HG02759 (cell line): ENCODE measurements at regions not wholly inside any gene's neighbourhood (a gene's known extent, or its start where the extent isn't known, plus 50 kb on each side); places are given as distances from the start of the nearest gene placed in this dataset.
"Not testable (repeated sequence)": the region's sequence is repeated elsewhere in the genome, so short reads cannot be mapped to it uniquely, and the experiment has no call there.

Experiments
- ATAC-seq: cut with Tn5 transposase; IDR thresholded peaks from one replicate; pipeline ENCODE4 v1.9.1; 2021; ENCODE audit warnings: mild to moderate bottlenecking, moderate library complexity; ENCODE audit not compliant: unreplicated experiment

DNA sequence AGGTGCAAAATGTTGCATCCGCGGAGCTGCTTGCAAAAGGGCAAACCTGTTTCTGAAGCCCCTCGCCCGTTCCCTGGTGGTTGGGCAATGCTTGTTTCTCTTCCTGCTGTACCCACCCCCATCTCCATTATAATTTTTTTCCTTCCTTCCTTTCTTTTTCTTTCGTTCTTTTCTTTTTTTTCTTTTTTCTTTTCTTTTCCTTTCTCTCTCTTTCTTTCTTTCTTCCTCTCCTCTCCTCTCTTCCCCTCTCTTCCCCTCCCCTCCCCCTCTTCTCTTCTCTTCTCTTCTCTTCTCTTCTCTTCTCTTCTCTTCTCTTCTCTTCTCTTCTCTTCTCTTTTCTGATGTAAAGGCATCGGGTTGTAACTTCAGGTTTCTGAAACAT is 278.2 kb downstream of the GATA3 start:
- ATAC-seq: no peak

GRCh38 chr10:8334631-8335030 is 280.1 kb downstream of the GATA3 start:
- ATAC-seq: no peak

GRCh38 chr10:8336629-8337331 is 282.3 kb downstream of the GATA3 start:
- ATAC-seq: no peak

GRCh38 chr10:8337332-8337651 is 282.8 kb downstream of the GATA3 start:
- ATAC-seq: no peak

- no peak for ATAC-seq
Measured at GRCh38 chr10:8338177-8338766, 283.8 kb downstream of the GATA3 start.

DNA sequence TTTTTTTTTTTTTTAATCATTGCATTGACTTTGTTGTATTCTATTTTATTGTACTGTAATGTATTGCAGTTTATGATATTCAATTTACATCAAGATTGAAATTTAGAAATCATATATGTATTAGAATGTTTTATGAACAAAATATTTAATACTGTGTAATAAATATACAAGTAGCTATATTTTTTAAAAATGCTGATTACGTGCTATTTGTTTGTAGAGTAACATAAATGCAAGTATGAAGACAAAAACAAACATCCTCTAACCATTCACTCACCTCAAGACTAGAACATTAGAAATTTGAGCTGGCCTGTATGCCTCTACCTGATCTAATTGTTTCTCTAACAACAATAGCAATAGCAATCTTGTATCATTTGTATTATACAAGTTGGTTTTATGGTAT is 290.3 kb downstream of the GATA3 start:
- ATAC-seq: no peak

GRCh38 chr10:8346861-8347260 is 292.4 kb downstream of the GATA3 start:
- ATAC-seq: no peak

DNA sequence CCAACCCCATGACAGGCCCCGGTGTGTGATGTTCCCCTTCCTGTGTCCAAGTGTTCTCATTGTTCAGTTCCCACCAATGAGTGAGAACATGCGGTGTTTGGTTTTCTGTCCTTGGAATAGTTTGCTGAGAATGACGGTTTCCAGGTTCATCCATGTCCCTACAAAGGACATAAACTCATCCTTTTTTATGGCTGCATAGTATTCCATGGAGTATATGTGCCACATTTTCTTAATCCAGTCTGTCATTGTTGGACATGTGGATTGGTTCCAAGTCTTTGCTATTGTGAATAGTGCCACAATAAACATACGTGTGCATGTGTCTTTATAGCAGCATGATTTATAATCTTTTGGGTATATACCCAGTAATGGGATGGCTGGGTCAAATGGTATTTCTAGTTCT is 293.1 kb downstream of the GATA3 start:
- ATAC-seq: not testable (repeated sequence)

DNA sequence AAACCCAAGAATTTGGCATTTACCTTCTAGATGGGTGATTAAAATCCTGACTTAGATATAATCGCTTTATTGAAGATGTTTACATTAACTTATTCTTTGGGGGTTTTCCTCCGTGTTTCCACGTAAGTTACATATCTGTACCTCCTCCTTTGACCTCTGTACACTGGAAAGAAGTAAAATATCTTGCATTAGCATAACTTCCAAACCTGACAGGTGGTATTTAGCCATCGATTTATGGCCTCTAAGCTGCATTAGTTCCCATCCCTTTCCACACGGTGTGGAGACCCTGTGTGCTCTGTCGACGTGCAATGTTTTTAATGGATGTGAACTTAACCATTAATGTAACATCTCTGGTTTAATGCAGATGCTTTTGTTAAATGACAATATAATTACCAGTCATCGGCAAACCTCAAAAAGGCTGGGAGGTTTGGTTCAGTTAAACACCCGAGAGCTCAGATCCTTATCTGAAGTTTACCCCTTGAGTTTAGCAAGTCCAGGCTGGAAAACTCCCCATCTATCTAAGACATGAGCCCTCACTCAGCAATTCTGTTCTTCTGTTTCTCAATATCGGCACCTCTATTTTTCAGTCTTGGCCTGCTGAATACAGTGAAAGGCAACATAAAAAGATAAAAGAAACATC is 295.2 kb downstream of the GATA3 start:
- no peak for ATAC-seq

DNA sequence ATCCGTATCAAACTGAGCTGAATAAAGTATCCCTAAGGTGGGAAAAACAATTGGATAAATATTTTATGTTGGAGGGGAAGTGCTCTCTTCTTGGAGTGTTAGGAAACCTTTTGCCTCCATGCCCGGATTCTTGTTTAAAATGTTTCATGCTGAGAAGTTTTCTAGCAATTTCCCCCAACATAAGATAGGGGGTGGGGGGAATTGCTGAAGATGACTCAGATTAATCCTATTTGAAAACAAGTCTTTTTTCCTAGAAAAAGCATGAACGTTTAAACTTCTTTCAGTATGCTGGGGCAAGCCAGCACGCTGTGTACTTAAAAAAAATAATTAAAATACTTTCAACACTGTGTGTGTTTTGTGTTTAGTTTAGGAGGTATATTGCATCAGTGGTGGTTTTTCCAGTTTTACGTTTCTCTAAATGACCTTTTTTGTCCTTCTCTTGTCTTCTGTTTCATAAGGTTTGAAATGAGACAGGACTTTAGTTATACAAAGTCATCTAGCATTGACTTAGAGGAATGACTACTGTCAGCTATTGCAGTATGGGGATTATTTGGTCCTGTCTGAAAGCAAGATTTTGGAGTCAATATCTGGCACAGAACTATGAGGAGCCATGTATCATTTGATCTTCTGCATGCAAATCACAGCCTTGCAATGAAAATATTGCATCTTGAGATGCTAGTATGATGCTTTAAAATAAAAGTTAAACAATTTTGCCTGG is 295.9 kb downstream of the GATA3 start:
- ATAC-seq: no peak

DNA sequence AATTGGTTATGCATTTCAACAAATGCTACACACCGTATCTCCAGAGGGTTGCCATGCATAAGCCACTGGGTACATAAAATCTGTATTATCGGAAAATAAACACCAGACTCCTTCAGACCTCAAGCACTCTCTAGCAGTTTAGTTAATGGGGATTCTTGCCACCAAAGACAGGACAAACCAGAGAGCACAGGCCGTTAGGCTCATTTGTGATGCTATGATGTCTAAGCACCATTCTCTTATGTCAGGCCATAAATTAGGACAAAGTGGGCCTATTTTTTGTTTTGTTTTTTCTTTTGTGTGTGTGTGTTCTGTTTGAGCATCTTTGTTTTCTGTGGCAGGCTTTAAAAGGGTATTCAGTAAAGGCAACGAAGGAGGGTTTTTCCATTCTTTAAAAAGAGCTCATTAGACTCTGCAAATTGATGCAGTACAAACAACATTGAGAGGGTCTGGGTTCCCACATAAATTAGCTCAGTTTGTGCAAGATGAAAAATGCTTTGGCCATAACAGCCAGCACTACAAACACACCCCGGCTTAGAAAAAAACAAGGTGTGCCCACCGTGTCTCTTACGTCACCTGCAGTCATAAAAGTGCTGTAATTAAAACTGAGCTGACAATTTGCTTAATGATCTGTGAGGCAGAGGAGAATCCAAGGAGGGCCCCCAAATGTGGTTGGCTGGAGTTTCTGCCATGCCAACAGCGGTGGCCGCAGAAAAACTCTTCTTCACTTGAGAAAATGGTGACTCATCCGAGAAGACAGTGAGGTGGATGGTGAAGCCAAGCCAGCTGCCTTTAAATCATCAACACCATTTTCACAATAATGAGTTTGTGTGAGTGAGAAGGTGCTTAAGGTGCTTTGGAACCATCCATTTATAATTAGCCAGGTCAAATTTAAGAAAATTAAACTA is 297.9 kb downstream of the GATA3 start:
- ATAC-seq: no peak

DNA sequence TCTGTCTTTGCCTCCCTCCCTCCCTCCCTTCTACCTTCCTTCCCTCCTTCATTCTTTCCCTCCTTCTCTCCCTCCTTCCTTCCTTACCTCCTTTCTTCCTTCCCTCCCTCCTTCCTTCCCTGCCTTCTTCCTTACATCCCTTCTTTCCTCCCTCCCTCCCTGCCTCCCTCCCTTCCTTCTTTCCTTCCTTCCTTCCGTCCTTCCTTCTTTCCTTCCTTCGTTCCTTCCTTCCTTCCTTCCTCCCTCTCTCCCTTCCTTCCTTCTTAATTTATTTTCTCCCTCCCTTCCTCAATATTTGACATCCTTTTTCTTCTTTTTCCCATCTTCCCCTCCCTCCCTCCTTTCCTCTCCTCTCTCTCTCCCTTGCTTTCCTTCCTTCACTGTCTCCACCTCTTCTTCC is 301.8 kb downstream of the GATA3 start:
- ATAC-seq: no peak

DNA sequence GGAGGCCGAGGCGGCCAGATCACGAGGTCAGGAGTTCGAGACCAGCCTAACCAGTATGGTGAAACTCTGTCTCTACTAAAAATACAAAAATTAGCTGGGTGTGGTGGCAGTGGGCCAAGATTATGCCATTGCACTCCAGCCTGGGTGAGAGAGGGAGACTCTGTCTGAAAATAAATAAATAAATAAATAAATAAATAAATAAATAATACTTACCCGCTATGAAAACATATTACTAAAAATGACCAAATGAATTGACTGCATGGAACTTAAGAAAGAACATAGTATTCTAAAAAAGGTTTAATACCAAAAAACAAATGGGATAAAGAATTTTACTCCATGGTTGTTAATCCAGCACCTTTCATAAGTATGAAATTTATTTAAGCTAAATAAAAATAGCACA is 305.0 kb downstream of the GATA3 start:
- no peak for ATAC-seq

- no peak for ATAC-seq
Measured at GRCh38 chr10:8360365-8360764, 305.9 kb downstream of the GATA3 start.

DNA sequence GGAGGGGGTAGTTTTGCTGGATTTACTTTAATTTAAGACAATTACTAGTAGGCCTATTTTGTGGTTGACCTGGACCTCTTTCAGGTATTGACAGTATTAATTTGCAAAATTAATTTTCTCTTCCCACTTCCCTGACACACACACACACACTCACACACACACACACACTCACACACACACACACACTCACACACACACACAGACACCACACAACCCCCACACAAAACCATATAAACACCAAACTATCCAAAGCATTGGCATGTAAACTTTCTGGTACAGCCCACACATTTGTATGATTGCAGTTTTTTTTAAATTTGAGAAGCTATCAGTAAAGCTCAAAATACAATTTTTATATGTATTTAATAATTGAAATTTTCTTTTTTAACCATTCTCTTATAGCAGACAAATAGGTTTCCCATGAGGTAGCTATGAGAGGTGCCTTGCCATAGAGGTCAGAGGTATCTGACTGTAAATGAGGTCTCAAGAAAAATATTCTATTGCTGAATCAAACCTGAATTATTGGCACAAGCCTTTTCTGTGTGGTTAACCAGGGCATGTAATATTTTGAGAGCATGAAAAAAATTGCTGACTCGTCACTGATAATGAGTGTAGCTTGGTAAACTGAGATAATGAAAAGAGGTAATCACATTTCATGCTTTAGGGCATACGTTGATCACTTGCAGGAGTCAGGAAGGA is 306.5 kb downstream of the GATA3 start:
- no peak for ATAC-seq

DNA sequence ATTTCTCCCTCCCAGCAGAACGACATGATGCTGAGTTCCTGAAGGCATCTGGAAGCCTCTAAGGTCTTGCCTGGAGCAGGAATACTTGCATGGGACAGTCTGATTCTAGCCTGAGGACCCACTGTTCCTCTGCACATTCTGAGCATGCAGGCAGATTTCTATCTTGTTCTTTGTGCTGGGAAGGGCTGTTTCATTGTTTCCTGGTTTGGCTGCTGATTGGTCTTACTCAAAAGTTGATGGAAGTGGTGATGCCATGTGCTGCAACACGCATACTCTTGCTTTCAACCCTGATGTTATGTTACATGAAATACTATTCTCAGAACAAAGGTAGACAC is 307.0 kb downstream of the GATA3 start:
- no peak for ATAC-seq

DNA sequence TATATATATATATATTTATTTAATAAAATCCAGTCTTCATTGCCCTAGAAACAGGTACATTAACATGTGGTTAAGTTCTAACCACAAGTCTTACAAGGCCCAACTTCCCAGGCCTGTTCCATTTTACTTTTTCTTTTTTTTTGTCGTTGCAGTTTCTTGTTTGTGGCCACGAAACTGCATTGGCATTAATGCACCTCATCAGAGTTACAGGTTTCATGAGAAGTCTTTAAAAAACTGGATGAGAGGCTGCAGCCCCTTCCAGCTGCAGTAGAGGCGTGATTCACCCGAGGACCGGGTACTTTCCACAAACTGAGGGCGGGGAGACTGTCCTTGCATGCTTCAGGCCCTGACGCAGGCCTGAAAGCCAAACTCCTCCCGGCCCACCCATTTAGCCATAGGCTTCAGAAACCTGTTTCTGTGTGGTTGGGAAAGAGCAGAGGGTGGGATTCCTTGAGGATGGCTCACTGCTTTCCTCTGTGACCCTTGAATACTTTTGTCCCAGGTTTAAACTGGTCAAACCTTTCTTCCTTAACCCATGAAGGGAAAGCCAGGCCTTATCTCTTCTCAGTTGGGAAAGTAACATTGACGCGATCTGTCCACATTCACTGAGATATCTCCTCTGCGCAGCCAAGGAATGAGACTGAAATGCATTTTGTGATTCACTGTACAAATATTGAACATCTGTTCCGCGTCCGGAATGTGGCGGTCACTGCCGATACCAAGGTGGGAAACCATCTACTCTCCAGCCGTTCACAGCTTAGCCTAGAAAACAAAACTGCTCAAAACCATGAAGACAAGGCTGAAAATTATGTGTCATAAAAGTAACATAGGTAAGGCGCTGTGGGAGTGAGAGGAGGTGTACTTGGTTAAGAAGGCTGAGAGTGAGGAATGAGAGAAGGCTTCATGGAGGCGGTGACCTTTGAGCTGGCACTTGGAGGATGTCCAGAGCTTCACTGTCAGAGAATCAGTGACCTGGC is 311.7 kb downstream of the GATA3 start:
- ATAC-seq: no peak

DNA sequence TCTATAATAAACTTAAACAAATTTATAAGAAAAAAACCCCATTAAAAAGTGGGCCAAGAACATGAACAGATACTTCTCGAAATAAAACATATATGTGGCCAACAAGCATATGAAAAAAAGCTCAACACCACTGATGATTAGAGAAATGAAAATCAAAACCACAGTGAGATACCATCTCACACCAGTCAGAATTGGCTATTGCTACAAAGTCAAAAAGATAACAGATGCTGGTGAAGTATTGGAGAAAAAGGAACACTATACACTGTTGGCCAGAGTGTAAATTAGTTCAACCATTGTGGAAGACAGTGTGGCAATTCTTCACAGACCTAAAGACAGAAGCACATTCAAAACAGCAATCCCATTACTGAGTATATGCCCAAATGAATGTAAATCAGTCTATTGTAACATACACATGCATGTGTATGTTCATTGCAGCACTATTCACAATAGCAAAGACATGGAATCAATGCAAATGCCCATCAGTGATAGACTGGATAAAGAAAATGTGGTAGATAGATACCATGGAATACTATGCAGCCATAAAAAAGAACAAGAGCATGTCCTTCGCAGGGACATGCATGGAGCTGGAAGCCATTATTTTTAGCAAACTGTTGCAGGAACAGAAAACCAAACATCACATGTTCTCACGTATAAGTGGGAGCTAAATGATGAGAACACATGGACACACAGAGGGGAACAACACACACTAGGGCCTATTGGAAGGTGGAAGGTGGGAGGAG is 313.4 kb downstream of the GATA3 start:
- ATAC-seq: not testable (repeated sequence)

DNA sequence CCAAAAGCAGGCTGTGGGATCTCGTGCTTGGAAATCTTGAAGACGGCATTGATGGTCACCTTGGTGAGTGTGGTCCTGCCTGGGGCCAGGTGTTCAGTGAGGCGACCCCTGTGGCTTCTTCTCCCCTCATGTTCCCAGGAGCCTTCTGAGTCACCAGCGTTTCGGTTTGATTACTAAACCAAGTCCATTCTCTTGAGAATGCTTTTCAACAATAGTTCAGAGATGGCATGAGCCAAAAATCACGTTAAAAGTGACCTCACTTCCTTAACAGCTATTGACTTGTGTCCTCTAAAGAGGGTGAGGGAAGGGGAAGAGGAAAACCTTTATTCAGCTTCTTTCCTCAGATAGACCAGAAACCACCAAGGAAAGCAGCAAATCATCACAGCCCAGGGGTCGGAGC is 315.2 kb downstream of the GATA3 start:
- peak; percentile 80 for ATAC-seq
